GM10248 (cell line): ENCODE measurements at regions not wholly inside any gene's neighbourhood (a gene's known extent, or its start where the extent isn't known, plus 50 kb on each side); places are given as distances from the start of the nearest gene placed in this dataset.

Experiments
- CTCF ChIA-PET: fragments of 300-600 bp; sonication (Branson Sonifier 250); formaldehyde crosslinking; extraction: SDS; loops from one replicate; lab custom pipeline; 2021; ENCODE audit warnings: antibody characterized with exemption; lab: Yijun Ruan, JAX
- POLR2A ChIA-PET: fragments of 350-650 bp; sonication (Branson Sonifier 250); formaldehyde crosslinking; extraction: SDS; loops from one replicate; lab custom pipeline; 2020; ENCODE audit warnings: antibody characterized with exemption; lab: Yijun Ruan, JAX
- DNase-seq: peaks from one replicate; pipeline ENCODE4 v3.0.0; 2012; ENCODE audit errors: extremely low spot score
- TF ChIP-seq, protein P1 (sequence below): IDR thresholded peaks from 2 replicates; pipeline ENCODE4 v1.5.1; 2012; ENCODE audit warnings: mild to moderate bottlenecking, low read depth; ENCODE audit errors: extremely low read depth, missing control alignments, control extremely low read depth

DNA sequence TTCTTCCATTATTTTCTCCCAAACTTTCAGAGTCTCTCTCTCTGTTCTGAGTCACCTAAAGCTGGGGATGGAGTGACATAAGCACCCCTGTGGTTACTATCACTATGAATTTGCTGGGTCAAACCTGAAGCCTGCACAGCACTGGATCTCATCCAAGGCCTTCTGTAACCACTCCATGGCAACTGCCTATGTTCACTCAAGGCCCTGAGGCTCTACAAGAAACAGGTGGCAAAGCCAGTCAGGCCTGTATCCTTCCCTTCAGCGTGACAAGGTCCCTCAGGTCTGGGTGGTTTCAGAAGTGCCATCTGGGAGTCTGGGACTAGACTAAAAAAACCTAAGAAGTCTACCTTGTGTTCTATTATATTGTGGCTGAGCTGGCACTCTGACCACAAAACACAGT lies 1278.8 kb upstream of the EYS start:
- DNase-seq = no peak
- TF ChIP-seq, protein P1, sequence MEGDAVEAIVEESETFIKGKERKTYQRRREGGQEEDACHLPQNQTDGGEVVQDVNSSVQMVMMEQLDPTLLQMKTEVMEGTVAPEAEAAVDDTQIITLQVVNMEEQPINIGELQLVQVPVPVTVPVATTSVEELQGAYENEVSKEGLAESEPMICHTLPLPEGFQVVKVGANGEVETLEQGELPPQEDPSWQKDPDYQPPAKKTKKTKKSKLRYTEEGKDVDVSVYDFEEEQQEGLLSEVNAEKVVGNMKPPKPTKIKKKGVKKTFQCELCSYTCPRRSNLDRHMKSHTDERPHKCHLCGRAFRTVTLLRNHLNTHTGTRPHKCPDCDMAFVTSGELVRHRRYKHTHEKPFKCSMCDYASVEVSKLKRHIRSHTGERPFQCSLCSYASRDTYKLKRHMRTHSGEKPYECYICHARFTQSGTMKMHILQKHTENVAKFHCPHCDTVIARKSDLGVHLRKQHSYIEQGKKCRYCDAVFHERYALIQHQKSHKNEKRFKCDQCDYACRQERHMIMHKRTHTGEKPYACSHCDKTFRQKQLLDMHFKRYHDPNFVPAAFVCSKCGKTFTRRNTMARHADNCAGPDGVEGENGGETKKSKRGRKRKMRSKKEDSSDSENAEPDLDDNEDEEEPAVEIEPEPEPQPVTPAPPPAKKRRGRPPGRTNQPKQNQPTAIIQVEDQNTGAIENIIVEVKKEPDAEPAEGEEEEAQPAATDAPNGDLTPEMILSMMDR = no peak
- CTCF ChIA-PET = no interaction called here
- POLR2A ChIA-PET = no interaction called here

- POLR2A ChIA-PET = no interaction called here
- CTCF ChIA-PET = no interaction called here
- no peak for DNase-seq
- TF ChIP-seq, protein P1 = no peak
These were observed 1263.3 kb upstream of the EYS start for GRCh38 chr6:66970373-66970772.

DNA sequence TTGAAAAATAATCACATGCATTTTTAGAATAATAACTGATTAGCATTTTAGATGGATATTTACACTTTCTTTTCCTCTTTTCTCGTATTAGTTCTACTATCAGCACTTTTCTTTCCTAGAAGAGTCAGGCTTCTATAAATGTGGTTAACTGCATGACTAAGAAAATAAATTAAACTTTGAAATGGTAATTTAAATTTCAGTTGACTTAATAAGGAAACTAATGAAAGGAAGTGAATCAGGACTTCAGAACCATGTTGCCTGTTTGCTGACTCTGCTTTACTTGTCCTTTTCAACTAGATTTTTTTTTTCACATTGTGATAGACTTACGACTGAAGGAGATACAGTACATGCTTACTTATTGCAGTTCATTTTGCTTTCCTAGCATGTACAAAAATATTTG lies 1258.2 kb upstream of the EYS start:
- POLR2A ChIA-PET = no interaction called here
- CTCF ChIA-PET = no interaction called here
- TF ChIP-seq, protein P1 = no peak
- DNase-seq = no peak

GRCh38 chr6:66964216-66964615 lies 1257.2 kb upstream of the EYS start:
- CTCF ChIA-PET = no interaction called here
- POLR2A ChIA-PET = no interaction called here
- DNase-seq = no peak
- TF ChIP-seq, protein P1 = no peak

- ChIA-PET CTCF (no interaction called here), POLR2A (no interaction called here)
- TF ChIP-seq, protein P1 = no peak
- no peak for DNase-seq
These were observed 1255.1 kb upstream of the EYS start for GRCh38 chr6:66962082-66962481.

DNA sequence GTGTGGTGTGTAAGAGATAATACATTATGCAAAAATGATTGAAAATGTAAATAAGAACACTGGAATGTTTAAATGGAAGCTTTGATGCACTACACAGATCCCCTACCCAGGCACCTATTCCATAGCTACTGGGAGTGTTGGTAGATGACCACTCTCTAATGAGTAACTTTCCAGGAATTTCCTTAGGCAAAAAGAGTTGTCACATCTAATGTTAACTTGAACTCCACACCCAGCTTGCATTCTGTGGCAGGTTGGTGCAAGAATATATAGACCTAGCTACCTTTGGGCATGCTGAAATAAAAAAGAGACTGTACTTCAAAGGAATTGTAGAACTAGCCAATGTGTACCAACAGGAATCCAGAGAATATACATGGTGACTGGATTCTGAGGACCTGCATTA lies 1254.2 kb upstream of the EYS start:
- TF ChIP-seq, protein P1 = no peak
- DNase-seq = no peak
- CTCF ChIA-PET = no interaction called here
- POLR2A ChIA-PET = no interaction called here

- no peak for DNase-seq
- ChIA-PET POLR2A (no interaction called here), CTCF (no interaction called here)
- TF ChIP-seq, protein P1 = no peak
These were observed 1242.2 kb upstream of the EYS start for GRCh38 chr6:66949191-66949661.
